ENCODE measurements at regions not wholly inside any gene's neighbourhood (a gene's known extent, or its start where the extent isn't known, plus 50 kb on each side); places are given as distances from the start of the nearest gene placed in this dataset.

GRCh38 chrX:43255596-43255995, 400.5 kb upstream of the MAOA start:
- no peak for DNase-seq (ENCODE audit: extremely low spot score)
- TF ChIP-seq FOXK2 (IDR thresholded peaks at IDR 0.05) (no peak), NFRKB (IDR thresholded peaks at IDR 0.05) (no peak), PKNOX1 (IDR thresholded peaks at IDR 0.05) (no peak), ARNT (IDR thresholded peaks at IDR 0.05) (no peak), ZNF384 (IDR thresholded peaks at IDR 0.05) (no peak), TARDBP (IDR thresholded peaks at IDR 0.05) (no peak), SP1 (IDR thresholded peaks at IDR 0.05) (no peak), FOXM1 (IDR thresholded peaks at IDR 0.05; ENCODE audit: borderline replicate concordance) (no peak)
- ChIA-PET POLR2A (no interaction called here), CTCF (no interaction called here)

- no peak for DNase-seq (ENCODE audit: extremely low spot score)
- ChIA-PET CTCF (no interaction called here), POLR2A (no interaction called here)
- no peak for TF ChIP-seq ELF4 (IDR thresholded peaks at IDR 0.05)
- no peak for TF ChIP-seq SUZ12 (IDR thresholded peaks at IDR 0.05)
- no peak for TF ChIP-seq CTBP1 (IDR thresholded peaks at IDR 0.05; ENCODE audit: borderline replicate concordance)
- TF ChIP-seq BHLHE40 (IDR thresholded peaks at IDR 0.05; ENCODE audit: borderline replicate concordance): no peak
- TF ChIP-seq HDGF (IDR thresholded peaks at IDR 0.05; ENCODE audit: borderline replicate concordance): no peak
- TF ChIP-seq ARNT (IDR thresholded peaks at IDR 0.05): no peak
- TF ChIP-seq NFRKB (IDR thresholded peaks at IDR 0.05): no peak
- no peak for TF ChIP-seq TARDBP (IDR thresholded peaks at IDR 0.05)
- no peak for TF ChIP-seq FOXK2 (IDR thresholded peaks at IDR 0.05)
- TF ChIP-seq FOXM1 (IDR thresholded peaks at IDR 0.05; ENCODE audit: borderline replicate concordance): no peak
- no peak for TF ChIP-seq FOXA1 (IDR thresholded peaks at IDR 0.05)
- TF ChIP-seq ZNF384 (IDR thresholded peaks at IDR 0.05): no peak
- TF ChIP-seq LEF1 (IDR thresholded peaks at IDR 0.05; ENCODE audit: borderline replicate concordance): no peak
- TF ChIP-seq PKNOX1 (IDR thresholded peaks at IDR 0.05): no peak
- TF ChIP-seq L3MBTL2 (conservative IDR thresholded peaks at IDR 0.05): no peak
- no peak for TF ChIP-seq SP1 (IDR thresholded peaks at IDR 0.05)
These were observed 389.6 kb upstream of the MAOA start for GRCh38 chrX:43266487-43266886.

- TF ChIP-seq FOXM1 (IDR thresholded peaks at IDR 0.05; ENCODE audit: borderline replicate concordance) (no peak), ARNT (IDR thresholded peaks at IDR 0.05) (no peak), SP1 (IDR thresholded peaks at IDR 0.05) (no peak), ZNF384 (IDR thresholded peaks at IDR 0.05) (no peak), BHLHE40 (IDR thresholded peaks at IDR 0.05; ENCODE audit: borderline replicate concordance) (no peak), CTBP1 (IDR thresholded peaks at IDR 0.05; ENCODE audit: borderline replicate concordance) (no peak), SUZ12 (IDR thresholded peaks at IDR 0.05) (no peak), TARDBP (IDR thresholded peaks at IDR 0.05) (no peak), FOXK2 (IDR thresholded peaks at IDR 0.05) (no peak), FOXA1 (IDR thresholded peaks at IDR 0.05) (no peak), ELF4 (IDR thresholded peaks at IDR 0.05) (no peak), PKNOX1 (IDR thresholded peaks at IDR 0.05) (no peak), L3MBTL2 (conservative IDR thresholded peaks at IDR 0.05) (no peak), NFRKB (IDR thresholded peaks at IDR 0.05) (no peak), HDGF (IDR thresholded peaks at IDR 0.05; ENCODE audit: borderline replicate concordance) (no peak), LEF1 (IDR thresholded peaks at IDR 0.05; ENCODE audit: borderline replicate concordance) (no peak)
- DNase-seq (ENCODE audit: extremely low spot score): no peak
- CTCF ChIA-PET: no interaction called here
- POLR2A ChIA-PET: no interaction called here
These were observed 388.4 kb upstream of the MAOA start for GRCh38 chrX:43267652-43268051.

- POLR2A ChIA-PET: no interaction called here
- CTCF ChIA-PET: no interaction called here
- DNase-seq (ENCODE audit: extremely low spot score): no peak
- TF ChIP-seq NFRKB (IDR thresholded peaks at IDR 0.05) (no peak), SUZ12 (IDR thresholded peaks at IDR 0.05) (no peak), HDGF (IDR thresholded peaks at IDR 0.05; ENCODE audit: borderline replicate concordance) (no peak), BHLHE40 (IDR thresholded peaks at IDR 0.05; ENCODE audit: borderline replicate concordance) (no peak), PKNOX1 (IDR thresholded peaks at IDR 0.05) (no peak), CTBP1 (IDR thresholded peaks at IDR 0.05; ENCODE audit: borderline replicate concordance) (no peak), ELF4 (IDR thresholded peaks at IDR 0.05) (no peak), L3MBTL2 (conservative IDR thresholded peaks at IDR 0.05) (no peak), LEF1 (IDR thresholded peaks at IDR 0.05; ENCODE audit: borderline replicate concordance) (no peak), FOXM1 (IDR thresholded peaks at IDR 0.05; ENCODE audit: borderline replicate concordance) (no peak), TARDBP (IDR thresholded peaks at IDR 0.05) (no peak), FOXK2 (IDR thresholded peaks at IDR 0.05) (no peak)
These were observed 386.9 kb upstream of the MAOA start for GRCh38 chrX:43269201-43269600.

- TF ChIP-seq FOXM1 (IDR thresholded peaks at IDR 0.05; ENCODE audit: borderline replicate concordance) (no peak), ELF4 (IDR thresholded peaks at IDR 0.05) (no peak), ZNF384 (IDR thresholded peaks at IDR 0.05) (no peak), PKNOX1 (IDR thresholded peaks at IDR 0.05) (no peak), FOXK2 (IDR thresholded peaks at IDR 0.05) (no peak), CTBP1 (IDR thresholded peaks at IDR 0.05; ENCODE audit: borderline replicate concordance) (no peak), BHLHE40 (IDR thresholded peaks at IDR 0.05; ENCODE audit: borderline replicate concordance) (no peak), SUZ12 (IDR thresholded peaks at IDR 0.05) (no peak), NFRKB (IDR thresholded peaks at IDR 0.05) (no peak), SP1 (IDR thresholded peaks at IDR 0.05) (no peak), ARNT (IDR thresholded peaks at IDR 0.05) (no peak), TARDBP (IDR thresholded peaks at IDR 0.05) (no peak), FOXA1 (IDR thresholded peaks at IDR 0.05) (no peak), HDGF (IDR thresholded peaks at IDR 0.05; ENCODE audit: borderline replicate concordance) (no peak), L3MBTL2 (conservative IDR thresholded peaks at IDR 0.05) (no peak), LEF1 (IDR thresholded peaks at IDR 0.05; ENCODE audit: borderline replicate concordance) (no peak)
- POLR2A ChIA-PET: no interaction called here
- no peak for DNase-seq (ENCODE audit: extremely low spot score)
- CTCF ChIA-PET: interaction anchor here (0.6 kb wide), 1 partner anchor 558 kb away, joined by 6 read pairs; no protein-coding TSS in a partner anchor
These were observed 378.2 kb upstream of the MAOA start for GRCh38 chrX:43277879-43278278.

Data from HEK293T (cell line).